ENCODE measurements at regions not wholly inside any gene's neighbourhood (a gene's known extent, or its start where the extent isn't known, plus 50 kb on each side); places are given as distances from the start of the nearest gene placed in this dataset.
A peak's percentile ranks its signal among the peaks of the same experiment; 100 is the strongest.

- no peak overlapping the region for H3K27ac ChIP-seq (ENCODE audit: low read depth in 2 of 2, low read length in 1 of 2)
- H3K27me3 ChIP-seq (ENCODE audit: insufficient read depth) = no peaks in the 10 kb centered on the region
- no peaks in the 10 kb centered on the region for H3K36me3 ChIP-seq (replicated peaks in 1 of 2; ENCODE audit: control insufficient read depth in 1 of 2, insufficient read depth in 2 of 2, low read length in 1 of 2)
- H3K9me3 ChIP-seq = no peaks in the 10 kb centered on the region
- no peaks in the 10 kb centered on the region for H3F3A ChIP-seq (replicated peaks; ENCODE audit: insufficient read depth)
- ChIA-PET CTCF (interaction anchor here (0.6 to 2.2 kb wide), 43 partner anchors 8 to 1542 kb away, joined by 3 to 12 read pairs (median 3); no protein-coding TSS in a partner anchor), POLR2A (no interaction called here)
- H3K4me3 ChIP-seq (ENCODE audit: low read depth in 2 of 2, low read length in 1 of 2) = peak overlapping the region; percentile 26 to 38; a peak in 2 of 4 replicates
- H3K4me2 ChIP-seq = peak overlapping the region; percentile 68; the same call in 1 of the 2 replicates
- H3K79me2 ChIP-seq (ENCODE audit: insufficient read depth) = no peaks in the 10 kb centered on the region
- no peaks in the 10 kb centered on the region for H4K20me1 ChIP-seq (ENCODE audit: insufficient read depth)
- peak overlapping the region; percentile 72; the same call in 1 of the 2 replicates for H2AFZ ChIP-seq (ENCODE audit: low read depth)
- no peak overlapping the region for H3K9ac ChIP-seq
- DNase-seq = peak; percentile 76
- H3K9me2 ChIP-seq = no peaks in the 10 kb centered on the region
- H3K4me1 ChIP-seq (ENCODE audit: control insufficient read depth in 1 of 2, insufficient read depth in 2 of 2, low read depth in 1 of 2, low read length in 1 of 2) = peaks cover 0 to 2% of the 10 kb centered on the region in 2 experiments; a peak in 1 of 4 replicates
- 11% methylated on average over 18 of the region's 19 CpGs for WGBS (ENCODE audit: low lambda C conversion rate)
- TF ChIP-seq FOXJ3 (CRISPR knock-in tag; IDR thresholded peaks at IDR 0.05) (no peak), RAD21 (IDR thresholded peaks at IDR 0.05; ENCODE audit: low read length) (peak; percentile 93), RXRA (IDR thresholded peaks at IDR 0.05; ENCODE audit: borderline replicate concordance, low read depth) (no peak), RCOR1 (IDR thresholded peaks at IDR 0.05; ENCODE audit: low read length) (no peak), USF2 (IDR thresholded peaks at IDR 0.05; ENCODE audit: borderline replicate concordance, low read depth, low read length) (no peak), SMC3 (IDR thresholded peaks at IDR 0.05; ENCODE audit: low read depth, low read length) (peak; percentile 87), GATA2 (CRISPR knock-in tag; IDR thresholded peaks at IDR 0.05) (no peak), MXI1 (IDR thresholded peaks at IDR 0.05; ENCODE audit: low read depth, low read length) (peak; percentile 33; the same call in 1 of the 2 replicates), NRF1 (IDR thresholded peaks at IDR 0.05; ENCODE audit: low read depth, low read length) (no peak), YY1 (IDR thresholded peaks at IDR 0.05; ENCODE audit: low read depth) (no peak), MAX (IDR thresholded peaks at IDR 0.05; ENCODE audit: low read depth) (peak; percentile 71; the same call in 1 of the 2 replicates), ZBTB33 (IDR thresholded peaks at IDR 0.05; ENCODE audit: borderline replicate concordance, low read depth) (no peak), POLR2AphosphoS5 (IDR thresholded peaks at IDR 0.05; ENCODE audit: low read depth, low read length) (no peak), EP300 (IDR thresholded peaks at IDR 0.05; ENCODE audit: borderline replicate concordance in 1 of 2, low read depth in 1 of 2, low read length in 1 of 2) (no peak), EZH2phosphoT487 (IDR thresholded peaks at IDR 0.05; ENCODE audit: borderline replicate concordance, low read depth) (no peak), FOSL2 (IDR thresholded peaks at IDR 0.05; ENCODE audit: borderline replicate concordance, low read depth) (no peak), JUND (IDR thresholded peaks at IDR 0.05) (no peak), GABPA (IDR thresholded peaks at IDR 0.05; ENCODE audit: low read depth) (no peak), MEF2A (IDR thresholded peaks at IDR 0.05; ENCODE audit: borderline replicate concordance, low read depth) (no peak), SIN3A (IDR thresholded peaks at IDR 0.05; ENCODE audit: borderline replicate concordance, low read depth, low read length) (no peak), ELF1 (IDR thresholded peaks at IDR 0.05) (no peak), CTCF (IDR thresholded peaks at IDR 0.05) (peak; percentile 92), TAF1 (IDR thresholded peaks at IDR 0.05; ENCODE audit: borderline replicate concordance, low read depth, low read length) (no peak), REST (IDR thresholded peaks at IDR 0.05; ENCODE audit: low read depth, low read length) (no peak), TCF12 (IDR thresholded peaks at IDR 0.05) (peak; percentile 28; the same call in 1 of the 2 replicates)
These were observed 286.7 kb upstream of the VRK2 start for GRCh38 chr2:57759822-57760300.
